Trophoblast cell (in vitro differentiated cells and primary cell): ENCODE measurements at regions not wholly inside any gene's neighbourhood (a gene's known extent, or its start where the extent isn't known, plus 50 kb on each side); places are given as distances from the start of the nearest gene placed in this dataset.

Experiments
- DNase-seq, 2 donors: peaks; one replicate each; pipeline ENCODE4 v3.0.0-alpha.2; 2016
- H2AFZ ChIP-seq: 2 replicates; pipeline ENCODE4 v1.6.1; 2013; ENCODE audit warnings: low read length, moderate library complexity, mild to moderate bottlenecking; ENCODE audit not compliant: insufficient read depth, poor library complexity
- H2AK5ac ChIP-seq: 2 replicates; pipeline ENCODE4 v1.6.1; 2013; ENCODE audit warnings: mild to moderate bottlenecking, low read length
- H2BK120ac ChIP-seq: 2 replicates; pipeline ENCODE4 v1.6.1; 2013; ENCODE audit warnings: low read length, mild to moderate bottlenecking, moderate library complexity; ENCODE audit not compliant: insufficient read depth, poor library complexity
- H2BK12ac ChIP-seq: 2 replicates; pipeline ENCODE4 v1.6.1; 2013; ENCODE audit warnings: mild to moderate bottlenecking, low read length, moderate library complexity
- H2BK5ac ChIP-seq: 2 replicates; pipeline ENCODE4 v1.6.1; 2013; ENCODE audit warnings: low read length, low read depth, moderate library complexity, mild to moderate bottlenecking; ENCODE audit not compliant: poor library complexity
- H3K14ac ChIP-seq: 2 replicates; pipeline ENCODE4 v1.6.1; 2013; ENCODE audit warnings: mild to moderate bottlenecking, low read length
- H3K18ac ChIP-seq: 2 replicates; pipeline ENCODE4 v1.6.1; 2013; ENCODE audit warnings: mild to moderate bottlenecking, low read length
- H3K23ac ChIP-seq: 2 replicates; pipeline ENCODE4 v1.6.1; 2013; ENCODE audit warnings: low read length
- H3K27ac ChIP-seq: 2 replicates; pipeline ENCODE4 v1.5.1; 2013; ENCODE audit warnings: low read depth, mild to moderate bottlenecking, inconsistent platforms, low read length, moderate library complexity
- H3K27me3 ChIP-seq: 2 replicates; pipeline ENCODE4 v1.6.1; 2013; ENCODE audit warnings: inconsistent platforms, mild to moderate bottlenecking, low read length, moderate library complexity; ENCODE audit not compliant: insufficient read depth
- H3K36me3 ChIP-seq, 2 experiments: 1 replicate in 1 of 2; 2 replicates in 1 of 2; pipeline ENCODE4 v1.6.1; 2013; ENCODE audit warnings: low read length in 2 of 2, mild to moderate bottlenecking in 2 of 2, moderate library complexity in 1 of 2; ENCODE audit not compliant: insufficient read depth in 2 of 2, control insufficient read depth in 1 of 2
- H3K4ac ChIP-seq: 2 replicates; pipeline ENCODE4 v1.6.1; 2013; ENCODE audit warnings: low read depth, mild to moderate bottlenecking, low read length, moderate library complexity
- H3K4me1 ChIP-seq, 2 experiments: 1 replicate in 1 of 2; 2 replicates in 1 of 2; pipeline ENCODE4 v1.6.1; 2013; ENCODE audit warnings: low read length in 2 of 2, mild to moderate bottlenecking in 2 of 2, moderate library complexity in 1 of 2; ENCODE audit not compliant: insufficient read depth in 2 of 2, control insufficient read depth in 1 of 2
- H3K4me2 ChIP-seq: 2 replicates; pipeline ENCODE4 v1.6.1; 2013; ENCODE audit warnings: inconsistent platforms, mild to moderate bottlenecking, low read length, moderate library complexity
- H3K4me3 ChIP-seq: 2 replicates; pipeline ENCODE4 v1.5.1; 2013; ENCODE audit warnings: mild to moderate bottlenecking, low read depth, low read length, inconsistent platforms
- H3K79me1 ChIP-seq: one replicate; pipeline ENCODE4 v1.6.1; 2013; ENCODE audit warnings: low read length
- H3K79me2 ChIP-seq: 2 replicates; pipeline ENCODE4 v1.6.1; 2013; ENCODE audit warnings: low read length, mild to moderate bottlenecking; ENCODE audit not compliant: control insufficient read depth, insufficient read depth, poor library complexity
- H3K9ac ChIP-seq: 2 replicates; pipeline ENCODE4 v1.6.1; 2013; ENCODE audit warnings: mild to moderate bottlenecking, low read length
- H3K9me3 ChIP-seq: 2 replicates; pipeline ENCODE4 v1.6.1; 2013; ENCODE audit warnings: low read depth, mild to moderate bottlenecking, control low read depth, inconsistent platforms, low read length; ENCODE audit not compliant: insufficient read depth
- H4K12ac ChIP-seq: 2 replicates; pipeline ENCODE4 v1.6.1; 2013; ENCODE audit warnings: low read depth, mild to moderate bottlenecking, low read length, moderate library complexity
- H4K8ac ChIP-seq: 2 replicates; pipeline ENCODE4 v1.6.1; 2013; ENCODE audit warnings: low read depth, mild to moderate bottlenecking, low read length, moderate library complexity
- H4K91ac ChIP-seq: one replicate; pipeline ENCODE4 v1.6.1; 2013; ENCODE audit warnings: low read depth, mild to moderate bottlenecking, low read length, moderate library complexity
- WGBS: extraction: QIAGEN DNeasy Blood & Tissue Kit; methylation state at CpG from one replicate; pipeline ENCODE4 v1.1.7; 2013; ENCODE audit warnings: missing lambda C conversion rate; ENCODE audit not compliant: insufficient read length, insufficient coverage; ENCODE audit errors: extremely low coverage; 5-methylcytosine and 5-hydroxymethylcytosine counted together

DNA sequence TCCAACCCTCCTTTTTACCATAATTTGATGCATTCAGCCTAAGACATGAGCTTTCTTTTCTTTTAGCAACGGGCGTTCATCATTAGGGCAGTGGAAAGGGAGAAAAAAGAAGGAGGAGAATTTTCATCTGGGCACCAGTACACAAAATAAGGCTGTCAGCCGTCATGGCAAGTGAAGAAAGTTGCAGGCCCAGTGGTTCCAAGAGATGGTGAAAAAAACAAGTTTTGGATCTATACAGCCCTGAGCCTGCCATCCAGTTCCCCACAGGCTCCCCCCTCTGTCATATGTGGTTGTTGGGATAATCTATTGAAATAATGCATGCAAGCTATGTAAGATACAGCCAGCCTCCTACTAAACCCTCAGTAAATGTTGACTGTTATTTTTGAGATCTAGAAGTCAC lies 500.6 kb upstream of the PROK2 start:
- H3K4me1 ChIP-seq, result no peaks in the 10 kb centered on the region
- H3K23ac ChIP-seq, result no peak overlapping the region

DNA sequence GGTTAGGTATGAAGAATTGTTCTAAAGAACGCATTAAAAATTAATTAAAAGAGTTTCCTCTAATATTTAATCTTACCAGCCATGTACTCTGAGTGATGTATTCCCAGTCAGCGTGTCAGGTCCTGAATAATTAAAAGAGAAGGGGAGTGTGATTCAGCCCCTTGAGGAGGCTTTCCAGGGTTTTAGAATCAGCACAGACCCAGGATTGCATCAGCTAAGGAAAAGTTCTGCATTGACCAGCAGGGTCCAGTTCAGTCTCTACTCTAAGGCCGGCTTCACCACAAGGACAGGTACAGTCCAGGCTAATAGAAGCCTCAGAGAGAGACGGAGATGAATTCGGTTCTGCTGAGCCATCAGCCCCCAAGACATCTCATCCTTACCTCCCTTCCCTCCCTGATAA lies 499.5 kb upstream of the PROK2 start:
- H4K8ac ChIP-seq, result no peak overlapping the region
- H3K79me1 ChIP-seq, result no peaks in the 10 kb centered on the region
- H3K27ac ChIP-seq, result no peak overlapping the region
- no peak overlapping the region for H3K18ac ChIP-seq
- H3K4me1 ChIP-seq, result no peaks in the 10 kb centered on the region
- H4K91ac ChIP-seq, result no peak overlapping the region
- no peak overlapping the region for H3K4ac ChIP-seq
- no peak overlapping the region for H2BK5ac ChIP-seq
- H3K9ac ChIP-seq, result no peak overlapping the region
- H4K12ac ChIP-seq, result no peak overlapping the region
- H3K79me2 ChIP-seq, result no peaks in the 10 kb centered on the region
- no peak overlapping the region for H2BK12ac ChIP-seq
- no peak overlapping the region for H2AFZ ChIP-seq
- H3K14ac ChIP-seq, result no peak overlapping the region
- no peak overlapping the region for H3K4me3 ChIP-seq
- no peak overlapping the region for H3K4me2 ChIP-seq
- H3K27me3 ChIP-seq, result no peaks in the 10 kb centered on the region
- peaks cover 3% of the 10 kb centered on the region for H3K9me3 ChIP-seq
- H2AK5ac ChIP-seq, result no peak overlapping the region
- WGBS, result no CpG with 5 or more reads among the region's 5 CpGs
- H3K23ac ChIP-seq, result no peak overlapping the region
- H2BK120ac ChIP-seq, result no peak overlapping the region
- H3K36me3 ChIP-seq, result no peaks in the 10 kb centered on the region
- DNase-seq, result no peak

More for the DNA sequence above, 500.6 kb upstream of the PROK2 start:
- Histone ChIP-seq H3K14ac (no peak overlapping the region), H2BK12ac (no peak overlapping the region), H3K79me2 (no peaks in the 10 kb centered on the region), H3K4me2 (no peak overlapping the region), H3K9me3 (peaks cover 3% of the 10 kb centered on the region), H4K91ac (no peak overlapping the region), H3K27ac (no peak overlapping the region), H3K4ac (no peak overlapping the region), H3K9ac (no peak overlapping the region), H2AK5ac (no peak overlapping the region), H3K18ac (no peak overlapping the region), H4K8ac (no peak overlapping the region), H3K27me3 (no peaks in the 10 kb centered on the region), H3K36me3 (no peaks in the 10 kb centered on the region), H2AFZ (no peak overlapping the region), H4K12ac (no peak overlapping the region), H3K79me1 (no peaks in the 10 kb centered on the region), H3K4me3 (no peak overlapping the region), H2BK5ac (no peak overlapping the region), H2BK120ac (no peak overlapping the region)
- no peak for DNase-seq
- no CpG with 5 or more reads among the region's 3 CpGs for WGBS

DNA sequence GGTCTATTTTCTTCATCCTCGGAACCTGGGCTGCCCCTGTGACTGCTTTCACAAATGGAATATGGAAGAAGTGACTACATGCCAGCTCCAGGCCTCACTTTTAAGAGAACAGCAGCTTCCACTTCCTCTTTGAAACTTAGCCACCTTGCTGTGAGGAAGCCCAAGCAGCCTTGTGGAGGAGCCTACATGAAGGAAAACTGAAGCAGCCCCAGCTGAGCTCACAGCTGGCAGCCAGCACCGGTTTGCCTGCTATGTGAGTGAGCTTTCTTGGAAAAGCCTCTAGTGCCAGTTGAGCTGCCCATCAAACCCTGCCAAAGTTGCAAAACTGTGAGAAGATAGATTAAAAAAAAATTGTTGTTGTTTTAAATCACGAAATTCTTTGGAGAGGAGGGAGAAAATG lies 498.0 kb upstream of the PROK2 start:
- Histone ChIP-seq H3K9me3 (peaks cover 3% of the 10 kb centered on the region), H3K27me3 (no peaks in the 10 kb centered on the region), H3K36me3 (no peaks in the 10 kb centered on the region), H4K12ac (no peak overlapping the region), H2BK120ac (no peak overlapping the region), H3K4ac (no peak overlapping the region), H2BK5ac (no peak overlapping the region), H3K14ac (no peak overlapping the region), H2BK12ac (no peak overlapping the region), H3K4me2 (no peak overlapping the region), H3K23ac (no peak overlapping the region), H3K4me1 (no peaks in the 10 kb centered on the region), H3K4me3 (no peak overlapping the region), H2AFZ (no peak overlapping the region), H4K8ac (no peak overlapping the region), H4K91ac (no peak overlapping the region), H3K9ac (no peak overlapping the region), H2AK5ac (no peak overlapping the region), H3K18ac (no peak overlapping the region), H3K79me1 (no peaks in the 10 kb centered on the region), H3K79me2 (no peaks in the 10 kb centered on the region), H3K27ac (no peak overlapping the region)
- WGBS, result 100% methylated on average over 1 of the region's 3 CpGs
- DNase-seq, result no peak

DNA sequence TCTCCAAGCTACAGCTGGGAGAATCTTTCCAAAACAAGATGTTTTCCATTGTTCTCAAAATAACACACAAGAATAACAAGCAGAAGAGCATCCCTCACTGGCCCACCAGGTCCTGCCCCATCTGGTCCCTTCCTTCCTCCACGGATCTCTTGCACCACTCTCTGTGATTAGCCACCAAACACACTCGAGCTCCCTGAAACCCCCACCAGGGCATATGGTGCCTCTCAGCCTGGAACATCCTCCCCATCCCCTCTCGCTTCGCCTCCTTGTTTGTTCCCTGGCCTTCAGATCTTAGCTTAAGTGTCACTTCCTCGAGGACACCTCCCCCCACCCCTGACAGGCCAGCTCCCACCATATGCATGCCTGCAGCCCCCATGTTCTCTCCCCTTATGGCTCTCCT lies 496.6 kb upstream of the PROK2 start:
- no peak overlapping the region for H4K12ac ChIP-seq
- peaks cover 3% of the 10 kb centered on the region for H3K9me3 ChIP-seq
- no peak overlapping the region for H3K4ac ChIP-seq
- H2AFZ ChIP-seq, result no peak overlapping the region
- no peak overlapping the region for H2BK12ac ChIP-seq
- DNase-seq, result no peak
- no peaks in the 10 kb centered on the region for H3K36me3 ChIP-seq
- H2BK120ac ChIP-seq, result no peak overlapping the region
- H3K4me1 ChIP-seq, result no peaks in the 10 kb centered on the region
- no peak overlapping the region for H3K14ac ChIP-seq
- H4K91ac ChIP-seq, result no peak overlapping the region
- no peak overlapping the region for H3K27ac ChIP-seq
- no peak overlapping the region for H3K4me3 ChIP-seq
- no peaks in the 10 kb centered on the region for H3K79me1 ChIP-seq
- no peak overlapping the region for H4K8ac ChIP-seq
- WGBS, result no CpG with 5 or more reads among the region's 5 CpGs
- no peak overlapping the region for H3K23ac ChIP-seq
- H3K79me2 ChIP-seq, result no peaks in the 10 kb centered on the region
- H3K4me2 ChIP-seq, result no peak overlapping the region
- H3K9ac ChIP-seq, result no peak overlapping the region
- no peaks in the 10 kb centered on the region for H3K27me3 ChIP-seq
- H2BK5ac ChIP-seq, result no peak overlapping the region
- no peak overlapping the region for H2AK5ac ChIP-seq
- no peak overlapping the region for H3K18ac ChIP-seq
